Breast epithelium (tissue), 3 donors: ENCODE measurements at regions not wholly inside any gene's neighbourhood (a gene's known extent, or its start where the extent isn't known, plus 50 kb on each side); places are given as distances from the start of the nearest gene placed in this dataset.

Source experiments
- POLR2AphosphoS5 ChIP-seq, 3 donors: sonication (generic); formaldehyde crosslinking; IDR thresholded peaks; one replicate each; pipeline ENCODE4 v1.6.1; 2017; ENCODE audit warnings: antibody characterized with exemption in 3 of 3
- TF ChIP-seq, protein P1 (sequence below), 3 donors: fragments of 450-650 bp; IDR thresholded peaks; one replicate each; pipeline ENCODE4 v1.5.1; 2016 to 2017; ENCODE audit warnings: antibody characterized with exemption in 3 of 3, mild to moderate bottlenecking in 3 of 3, moderate library complexity in 3 of 3

DNA sequence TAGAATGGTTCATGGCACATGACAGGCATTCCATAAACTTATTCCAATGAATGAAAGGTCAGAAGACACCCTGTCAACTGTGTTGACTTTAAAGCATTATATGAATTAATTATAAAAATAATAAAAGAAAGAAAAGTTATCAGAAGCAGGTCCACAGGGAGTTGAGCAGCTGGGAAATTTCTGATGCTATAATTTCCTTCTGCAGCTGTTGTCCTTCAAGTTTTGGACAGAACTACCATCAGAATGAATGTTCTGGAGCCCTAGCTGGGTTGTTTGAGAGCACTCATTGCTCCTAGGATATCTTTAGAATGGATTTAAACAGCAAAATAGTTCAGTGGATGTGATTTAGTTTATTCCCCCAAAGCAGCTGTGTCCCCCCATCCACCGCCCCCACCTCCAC is 232.4 kb upstream of the PROK2 start:
- no peak for TF ChIP-seq POLR2AphosphoS5 (IDR thresholded peaks at IDR 0.05)
- TF ChIP-seq, protein P1, sequence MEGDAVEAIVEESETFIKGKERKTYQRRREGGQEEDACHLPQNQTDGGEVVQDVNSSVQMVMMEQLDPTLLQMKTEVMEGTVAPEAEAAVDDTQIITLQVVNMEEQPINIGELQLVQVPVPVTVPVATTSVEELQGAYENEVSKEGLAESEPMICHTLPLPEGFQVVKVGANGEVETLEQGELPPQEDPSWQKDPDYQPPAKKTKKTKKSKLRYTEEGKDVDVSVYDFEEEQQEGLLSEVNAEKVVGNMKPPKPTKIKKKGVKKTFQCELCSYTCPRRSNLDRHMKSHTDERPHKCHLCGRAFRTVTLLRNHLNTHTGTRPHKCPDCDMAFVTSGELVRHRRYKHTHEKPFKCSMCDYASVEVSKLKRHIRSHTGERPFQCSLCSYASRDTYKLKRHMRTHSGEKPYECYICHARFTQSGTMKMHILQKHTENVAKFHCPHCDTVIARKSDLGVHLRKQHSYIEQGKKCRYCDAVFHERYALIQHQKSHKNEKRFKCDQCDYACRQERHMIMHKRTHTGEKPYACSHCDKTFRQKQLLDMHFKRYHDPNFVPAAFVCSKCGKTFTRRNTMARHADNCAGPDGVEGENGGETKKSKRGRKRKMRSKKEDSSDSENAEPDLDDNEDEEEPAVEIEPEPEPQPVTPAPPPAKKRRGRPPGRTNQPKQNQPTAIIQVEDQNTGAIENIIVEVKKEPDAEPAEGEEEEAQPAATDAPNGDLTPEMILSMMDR (IDR thresholded peaks at IDR 0.05): no peak
